ENCODE measurements at regions not wholly inside any gene's neighbourhood (a gene's known extent, or its start where the extent isn't known, plus 50 kb on each side); places are given as distances from the start of the nearest gene placed in this dataset.

GRCh38 chr14:34233619-34234018 lies 228.4 kb downstream of the SPTSSA start:
- H3K9me3 ChIP-seq (ENCODE audit: low read depth, low read length), result no peaks in the 10 kb centered on the region

GRCh38 chr14:34232790-34233189 lies 229.2 kb downstream of the SPTSSA start:
- Histone ChIP-seq H3K4me1 (ENCODE audit: insufficient read depth, low read length) (no peaks in the 10 kb centered on the region), H4K20me1 (ENCODE audit: insufficient read depth, low read length) (no peaks in the 10 kb centered on the region), H3K9me3 (ENCODE audit: low read depth, low read length) (no peaks in the 10 kb centered on the region), H3K36me3 (ENCODE audit: insufficient read depth, low read length) (no peaks in the 10 kb centered on the region), H2AFZ (ENCODE audit: low read length) (no peak overlapping the region), H3K79me2 (ENCODE audit: insufficient read depth, low read length) (no peaks in the 10 kb centered on the region), H3K4me2 (ENCODE audit: insufficient read depth, low read length) (no peak overlapping the region), H3K27ac (ENCODE audit: low read depth, low read length) (no peak overlapping the region), H3K27me3 (ENCODE audit: insufficient read depth, low read length) (no peaks in the 10 kb centered on the region), H3K4me3 (ENCODE audit: insufficient read depth, low read length) (no peak overlapping the region)
- no peak for DNase-seq (ENCODE audit: insufficient read length, low spot score, missing footprints)
- no peak for TF ChIP-seq CTCF (IDR thresholded peaks at IDR 0.05; ENCODE audit: extremely low read depth, low read depth, low read length)

More at GRCh38 chr14:34233619-34234018, 228.4 kb downstream of the SPTSSA start:
- no peaks in the 10 kb centered on the region for H3K4me1 ChIP-seq (ENCODE audit: insufficient read depth, low read length)
- no peak overlapping the region for H3K4me3 ChIP-seq (ENCODE audit: insufficient read depth, low read length)
- H2AFZ ChIP-seq (ENCODE audit: low read length), result no peak overlapping the region
- no peaks in the 10 kb centered on the region for H3K27me3 ChIP-seq (ENCODE audit: insufficient read depth, low read length)
- no peak overlapping the region for H3K27ac ChIP-seq (ENCODE audit: low read depth, low read length)
- no peak overlapping the region for H3K4me2 ChIP-seq (ENCODE audit: insufficient read depth, low read length)
- no peaks in the 10 kb centered on the region for H3K79me2 ChIP-seq (ENCODE audit: insufficient read depth, low read length)
- no peaks in the 10 kb centered on the region for H4K20me1 ChIP-seq (ENCODE audit: insufficient read depth, low read length)
- no peak for DNase-seq (ENCODE audit: insufficient read length, low spot score, missing footprints)
- no peaks in the 10 kb centered on the region for H3K36me3 ChIP-seq (ENCODE audit: insufficient read depth, low read length)
- TF ChIP-seq CTCF (IDR thresholded peaks at IDR 0.05; ENCODE audit: extremely low read depth, low read depth, low read length), result no peak

DNA sequence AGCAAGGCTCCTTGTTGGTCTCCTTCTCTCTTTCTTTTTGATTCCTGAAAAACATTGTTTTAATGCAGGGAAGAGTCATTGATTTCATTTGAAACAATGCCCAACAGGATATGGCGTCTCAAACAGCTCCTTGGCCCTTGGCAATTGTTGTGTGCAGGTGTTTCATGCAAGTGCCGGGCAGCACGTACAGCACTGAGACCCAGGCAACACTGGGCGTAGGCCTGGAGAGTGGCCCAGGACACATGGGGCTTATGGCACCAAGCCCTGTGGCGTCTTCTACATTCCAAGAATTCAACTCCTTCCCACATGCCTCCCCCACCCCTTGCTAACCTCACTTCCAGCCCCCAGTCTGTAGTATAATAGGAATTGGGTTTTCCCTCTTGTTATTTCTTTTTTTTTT lies 230.4 kb downstream of the SPTSSA start:
- Histone ChIP-seq H2AFZ (ENCODE audit: low read length) (no peak overlapping the region), H3K4me3 (ENCODE audit: insufficient read depth, low read length) (no peak overlapping the region), H3K27me3 (ENCODE audit: insufficient read depth, low read length) (peaks cover 5% of the 10 kb centered on the region), H3K36me3 (ENCODE audit: insufficient read depth, low read length) (no peaks in the 10 kb centered on the region), H3K79me2 (ENCODE audit: insufficient read depth, low read length) (no peaks in the 10 kb centered on the region), H3K27ac (ENCODE audit: low read depth, low read length) (no peak overlapping the region), H3K4me1 (ENCODE audit: insufficient read depth, low read length) (no peaks in the 10 kb centered on the region), H3K9me3 (ENCODE audit: low read depth, low read length) (no peaks in the 10 kb centered on the region), H3K4me2 (ENCODE audit: insufficient read depth, low read length) (no peak overlapping the region), H4K20me1 (ENCODE audit: insufficient read depth, low read length) (no peaks in the 10 kb centered on the region)
- DNase-seq (ENCODE audit: insufficient read length, low spot score, missing footprints), result no peak
- no peak for TF ChIP-seq CTCF (IDR thresholded peaks at IDR 0.05; ENCODE audit: extremely low read depth, low read depth, low read length)

- Histone ChIP-seq H2AFZ (ENCODE audit: low read length) (no peak overlapping the region), H3K4me2 (ENCODE audit: insufficient read depth, low read length) (no peak overlapping the region), H3K4me1 (ENCODE audit: insufficient read depth, low read length) (no peaks in the 10 kb centered on the region), H3K27ac (ENCODE audit: low read depth, low read length) (no peak overlapping the region), H3K9me3 (ENCODE audit: low read depth, low read length) (no peaks in the 10 kb centered on the region), H3K79me2 (ENCODE audit: insufficient read depth, low read length) (no peaks in the 10 kb centered on the region), H4K20me1 (ENCODE audit: insufficient read depth, low read length) (no peaks in the 10 kb centered on the region), H3K36me3 (ENCODE audit: insufficient read depth, low read length) (no peaks in the 10 kb centered on the region), H3K4me3 (ENCODE audit: insufficient read depth, low read length) (no peak overlapping the region), H3K27me3 (ENCODE audit: insufficient read depth, low read length) (peaks cover 5% of the 10 kb centered on the region)
- DNase-seq (ENCODE audit: insufficient read length, low spot score, missing footprints), result no peak
- no peak for TF ChIP-seq CTCF (IDR thresholded peaks at IDR 0.05; ENCODE audit: extremely low read depth, low read depth, low read length)
Observed at GRCh38 chr14:34229140-34229539, 232.9 kb downstream of the SPTSSA start.

Data from osteoblast (primary cell).